ENCODE measurements at regions not wholly inside any gene's neighbourhood (a gene's known extent, or its start where the extent isn't known, plus 50 kb on each side); places are given as distances from the start of the nearest gene placed in this dataset.

GRCh38 chr11:32323814-32324130 lies 111.6 kb downstream of the WT1 start:
- WGBS (ENCODE audit: insufficient coverage, insufficient replicate concordance, low lambda C conversion rate, missing lambda C conversion rate), result 1% methylated on average over 3 of the region's 3 CpGs
- H3K4me1 ChIP-seq (ENCODE audit: control insufficient read depth, insufficient read depth, low read length), result no peaks in the 10 kb centered on the region
- no peaks in the 10 kb centered on the region for H3K36me3 ChIP-seq (ENCODE audit: control insufficient read depth in 2 of 2, insufficient read depth in 2 of 2, low read length in 1 of 2)
- no peaks in the 10 kb centered on the region for H3K9me3 ChIP-seq (replicated peaks; ENCODE audit: control insufficient read depth, insufficient read depth, low read length)
- in situ Hi-C loops (cut with MboI), result loop anchor here (5.0 kb wide), 1 partner anchor 469 kb away; the partner anchor contains the start of gene CCDC73
- H3K79me2 ChIP-seq (ENCODE audit: control insufficient read depth, insufficient read depth, low read length), result no peaks in the 10 kb centered on the region
- intact Hi-C loops (cut with micrococcal nuclease; ENCODE audit: unreplicated experiment), result loop anchor here (1.0 to 5.0 kb wide), 3 partner anchors 64 to 470 kb away; no protein-coding TSS in a partner anchor
- H3K4me3 ChIP-seq, result no peak overlapping the region
- DNase-seq (ENCODE audit: low read depth, low spot score) (no peak), FAIRE-seq (no peak), ATAC-seq (no peak)
- no peak overlapping the region for H3K27ac ChIP-seq (ENCODE audit: control insufficient read depth, insufficient read depth)
- CTCF ChIA-PET, result interaction anchor here (0.6 to 4.7 kb wide), 31 partner anchors 8 to 1040 kb away, joined by 3 to 47 read pairs (median 4); partner anchors contain the start of gene CCDC73
- POLR2A ChIA-PET, result no interaction called here
- TF ChIP-seq HCFC1 (IDR thresholded peaks at IDR 0.05; ENCODE audit: low read length) (no peak), TCF3 (IDR thresholded peaks at IDR 0.05; ENCODE audit: borderline replicate concordance, insufficient read depth, low read depth, low read length) (no peak), IRF3 (IDR thresholded peaks at IDR 0.05) (no peak), TAF1 (IDR thresholded peaks at IDR 0.05; ENCODE audit: borderline replicate concordance, low read depth, low read length) (no peak), SUZ12 (IDR thresholded peaks at IDR 0.05; ENCODE audit: unreplicated experiment) (no peak), CBX3 (IDR thresholded peaks at IDR 0.05; ENCODE audit: borderline replicate concordance, low read depth) (no peak), E2F4 (IDR thresholded peaks at IDR 0.05; ENCODE audit: low read depth, low read length) (no peak), YY1 (IDR thresholded peaks at IDR 0.05; ENCODE audit: low read depth, low read length) (no peak), HDAC2 (IDR thresholded peaks at IDR 0.05) (no peak)
- no peak overlapping the region for H3K9ac ChIP-seq (ENCODE audit: control insufficient read depth, insufficient read depth, low read length)
- H4K20me1 ChIP-seq (ENCODE audit: control insufficient read depth, insufficient read depth), result no peaks in the 10 kb centered on the region
- H2AFZ ChIP-seq (ENCODE audit: control insufficient read depth, low read depth, low read length), result no peak overlapping the region
- 0 out of 4 replicates have a peak, but pooled peaks cover 0 to 2% of the 10 kb centered on the region in 2 experiments for H3K27me3 ChIP-seq (replicated peaks in 1 of 2; ENCODE audit: control insufficient read depth in 2 of 2, insufficient read depth in 2 of 2, low read length in 1 of 2)
- RAD21 ChIA-PET (ENCODE audit: unreplicated experiment), result interaction anchor here (0.7 to 5.8 kb wide), 11 partner anchors 24 to 469 kb away, joined by 3 to 37 read pairs (median 4); no protein-coding TSS in a partner anchor
- SMC1A ChIA-PET (ENCODE audit: uncharacterized antibody, unreplicated experiment), result interaction anchor here (0.6 to 3.0 kb wide), 16 partner anchors 10 to 471 kb away, joined by 3 to 28 read pairs (median 3); partner anchors contain the start of gene CCDC73
- BruUV-seq (replicated peaks), result no TSS peak
- no peak overlapping the region for H3K4me2 ChIP-seq (ENCODE audit: control insufficient read depth, insufficient read depth)

All from GM12878 (cell line).